Tibial nerve (tissue), 4 donors: ENCODE measurements at regions not wholly inside any gene's neighbourhood (a gene's known extent, or its start where the extent isn't known, plus 50 kb on each side); places are given as distances from the start of the nearest gene placed in this dataset.
A peak's percentile ranks its signal among the peaks of the same experiment; 100 is the strongest.

Source experiments
- DNase-seq, 2 donors: peaks; one replicate each; pipeline ENCODE4 v3.0.0-alpha.2; 2019; ENCODE audit warnings: low spot score in 2 of 2
- H3K27ac ChIP-seq, 4 donors: fragments of 200-600 bp; sonication (generic) in 3 of 4; one replicate each; pipeline ENCODE4 v1.5.1; 2017 to 2019; ENCODE audit warnings: mild to moderate bottlenecking in 1 of 4
- H3K27me3 ChIP-seq, 2 donors: fragments of 200-600 bp; sonication (generic) in 1 of 2; one replicate each; pipeline versions ENCODE4 v1.5.1 to v1.6.0; 2017 to 2019
- H3K36me3 ChIP-seq, 3 donors: fragments of 200-600 bp; sonication (generic); one replicate each; pipeline ENCODE4 v1.5.1; 2018 to 2019
- H3K4me1 ChIP-seq, 4 donors: fragments of 200-600 bp; sonication (generic) in 3 of 4; one replicate each; pipeline ENCODE4 v1.5.1; 2017 to 2019
- H3K4me3 ChIP-seq, 4 donors: fragments of 200-600 bp; sonication (generic) in 3 of 4; one replicate each; pipeline ENCODE4 v1.5.1; 2017 to 2019; ENCODE audit warnings: mild to moderate bottlenecking in 1 of 4, moderate library complexity in 1 of 4
- H3K9me3 ChIP-seq, 4 donors: fragments of 200-600 bp; sonication (generic) in 3 of 4; one replicate each; pipeline ENCODE4 v1.5.1; 2017 to 2019
- EP300 ChIP-seq, 2 donors: sonication (generic); formaldehyde crosslinking; IDR thresholded peaks; one replicate each; pipeline ENCODE4 v1.6.1; 2017; ENCODE audit warnings: antibody characterized with exemption in 2 of 2, mild to moderate bottlenecking in 1 of 2
- POLR2A ChIP-seq, 2 donors: fragments of 450-650 bp; IDR thresholded peaks; one replicate each; pipeline ENCODE4 v1.6.1; 2017; ENCODE audit warnings: antibody characterized with exemption in 2 of 2, mild to moderate bottlenecking in 2 of 2, moderate library complexity in 2 of 2
- WGBS, 2 donors: methylation state at CpG; one replicate each; pipeline ENCODE4 v1.1.5; 2018; 5-methylcytosine and 5-hydroxymethylcytosine counted together
- TF ChIP-seq, protein P1 (sequence below), 5 experiments: fragments of 200-600 bp in 3 of 5; fragments of 450-650 bp in 2 of 5; sonication (generic) in 3 of 5; IDR thresholded peaks; one replicate each; pipeline ENCODE4 v1.5.1; 2016 to 2019; ENCODE audit warnings: antibody characterized with exemption in 5 of 5, mild to moderate bottlenecking in 3 of 5, moderate library complexity in 2 of 5

DNA sequence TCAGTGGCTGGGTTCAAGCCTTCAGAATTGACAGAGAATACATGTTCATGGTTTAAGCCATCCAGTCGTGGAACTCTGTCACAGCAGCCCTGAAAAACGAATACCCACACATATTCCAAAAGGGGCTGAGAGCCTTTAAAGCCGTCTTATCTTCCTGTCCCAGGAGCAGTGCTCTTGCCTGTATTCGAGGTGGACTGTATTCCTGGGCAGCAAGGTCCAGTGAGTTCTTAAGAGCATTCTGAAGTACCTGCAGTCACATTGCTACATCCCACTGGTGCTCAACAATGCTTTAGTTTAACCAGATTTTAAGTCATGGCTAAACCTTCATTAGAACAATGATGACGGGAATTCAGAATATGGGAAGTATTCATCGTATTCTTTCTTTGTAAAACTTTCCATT lies 380.7 kb upstream of the KLF4 start:
- Histone ChIP-seq H3K27ac (no peak overlapping the region), H3K36me3 (no peaks in the 10 kb centered on the region), H3K4me1 (peaks cover 0 to 3% (median 0%) of the 10 kb centered on the region in 4 donors), H3K9me3 (no peaks in the 10 kb centered on the region), H3K27me3 (no peaks in the 10 kb centered on the region), H3K4me3 (no peak overlapping the region)
- 80 to 93% methylated on average over 6 of the region's 6 CpGs for WGBS, 2 donors
- no peak for TF ChIP-seq EP300 (IDR thresholded peaks at IDR 0.05)
- TF ChIP-seq, protein P1, sequence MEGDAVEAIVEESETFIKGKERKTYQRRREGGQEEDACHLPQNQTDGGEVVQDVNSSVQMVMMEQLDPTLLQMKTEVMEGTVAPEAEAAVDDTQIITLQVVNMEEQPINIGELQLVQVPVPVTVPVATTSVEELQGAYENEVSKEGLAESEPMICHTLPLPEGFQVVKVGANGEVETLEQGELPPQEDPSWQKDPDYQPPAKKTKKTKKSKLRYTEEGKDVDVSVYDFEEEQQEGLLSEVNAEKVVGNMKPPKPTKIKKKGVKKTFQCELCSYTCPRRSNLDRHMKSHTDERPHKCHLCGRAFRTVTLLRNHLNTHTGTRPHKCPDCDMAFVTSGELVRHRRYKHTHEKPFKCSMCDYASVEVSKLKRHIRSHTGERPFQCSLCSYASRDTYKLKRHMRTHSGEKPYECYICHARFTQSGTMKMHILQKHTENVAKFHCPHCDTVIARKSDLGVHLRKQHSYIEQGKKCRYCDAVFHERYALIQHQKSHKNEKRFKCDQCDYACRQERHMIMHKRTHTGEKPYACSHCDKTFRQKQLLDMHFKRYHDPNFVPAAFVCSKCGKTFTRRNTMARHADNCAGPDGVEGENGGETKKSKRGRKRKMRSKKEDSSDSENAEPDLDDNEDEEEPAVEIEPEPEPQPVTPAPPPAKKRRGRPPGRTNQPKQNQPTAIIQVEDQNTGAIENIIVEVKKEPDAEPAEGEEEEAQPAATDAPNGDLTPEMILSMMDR (IDR thresholded peaks at IDR 0.05): no peak
- no peak for TF ChIP-seq POLR2A (IDR thresholded peaks at IDR 0.05)
- DNase-seq: no peak

DNA sequence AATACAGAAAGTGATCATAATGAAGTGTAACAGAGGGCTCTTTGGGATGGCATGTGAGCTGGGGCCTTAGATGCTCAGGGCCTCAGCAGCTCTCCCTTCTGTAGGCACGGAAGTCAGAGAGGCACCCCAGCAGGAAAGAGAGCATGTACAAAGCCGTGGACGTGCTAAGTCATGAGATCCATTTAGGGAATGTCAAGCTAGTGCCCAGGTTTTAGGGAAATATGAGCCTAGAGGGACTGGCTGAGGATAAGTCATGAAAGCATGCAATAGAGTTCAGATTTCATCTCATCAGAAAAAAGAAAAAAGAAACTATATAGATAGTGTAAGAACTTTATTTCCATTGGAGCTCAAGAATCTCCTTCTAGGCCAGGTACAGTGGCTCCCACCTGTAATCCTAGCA lies 379.5 kb upstream of the KLF4 start:
- Histone ChIP-seq H3K9me3 (no peaks in the 10 kb centered on the region), H3K36me3 (no peaks in the 10 kb centered on the region), H3K4me1 (no peaks in the 10 kb centered on the region), H3K27me3 (no peaks in the 10 kb centered on the region), H3K27ac (no peak overlapping the region), H3K4me3 (no peak overlapping the region)
- WGBS, 2 donors: 77 to 84% methylated on average over 3 of the region's 3 CpGs
- no peak for DNase-seq
- TF ChIP-seq, protein P1 (IDR thresholded peaks at IDR 0.05): no peak
- TF ChIP-seq EP300 (IDR thresholded peaks at IDR 0.05) (no peak), POLR2A (IDR thresholded peaks at IDR 0.05) (no peak)

- TF ChIP-seq POLR2A (IDR thresholded peaks at IDR 0.05) (no peak), EP300 (IDR thresholded peaks at IDR 0.05) (no peak)
- TF ChIP-seq, protein P1 (IDR thresholded peaks at IDR 0.05): no peak
- H3K4me1 ChIP-seq: peaks cover 0 to 4% (median 0%) of the 10 kb centered on the region in 4 donors
- H3K9me3 ChIP-seq: no peaks in the 10 kb centered on the region
- no peak overlapping the region for H3K27ac ChIP-seq
- H3K36me3 ChIP-seq: no peaks in the 10 kb centered on the region
- DNase-seq: no peak
- H3K4me3 ChIP-seq: no peak overlapping the region
- H3K27me3 ChIP-seq: no peaks in the 10 kb centered on the region
These were observed 378.6 kb upstream of the KLF4 start for GRCh38 chr9:107868186-107868585.

GRCh38 chr9:107867738-107868137 lies 378.2 kb upstream of the KLF4 start:
- peaks cover 0 to 4% (median 0%) of the 10 kb centered on the region in 4 donors for H3K4me1 ChIP-seq
- no peaks in the 10 kb centered on the region for H3K9me3 ChIP-seq
- DNase-seq: no peak
- no peaks in the 10 kb centered on the region for H3K27me3 ChIP-seq
- 85 to 90% methylated on average over 5 of the region's 5 CpGs for WGBS, 2 donors
- TF ChIP-seq POLR2A (IDR thresholded peaks at IDR 0.05) (no peak), EP300 (IDR thresholded peaks at IDR 0.05) (no peak)
- TF ChIP-seq, protein P1 (IDR thresholded peaks at IDR 0.05): no peak
- H3K4me3 ChIP-seq: no peak overlapping the region
- H3K27ac ChIP-seq: no peak overlapping the region
- H3K36me3 ChIP-seq: no peaks in the 10 kb centered on the region

- no peaks in the 10 kb centered on the region for H3K36me3 ChIP-seq
- peak in 1 of 2 donors; percentile 34 for DNase-seq
- TF ChIP-seq, protein P1 (IDR thresholded peaks at IDR 0.05): no peak
- TF ChIP-seq EP300 (IDR thresholded peaks at IDR 0.05) (peak in 1 of 2 donors; percentile 72), POLR2A (IDR thresholded peaks at IDR 0.05) (no peak)
These were observed 377.2 kb upstream of the KLF4 start for GRCh38 chr9:107866711-107867311.

More at GRCh38 chr9:107866711-107867311, 377.2 kb upstream of the KLF4 start:
- Histone ChIP-seq H3K9me3 (no peaks in the 10 kb centered on the region), H3K27ac (no peak overlapping the region), H3K4me1 (peaks cover 0 to 4% (median 0%) of the 10 kb centered on the region in 4 donors), H3K4me3 (no peak overlapping the region), H3K27me3 (no peaks in the 10 kb centered on the region)
